HG03354 (cell line): ENCODE measurements at regions not wholly inside any gene's neighbourhood (a gene's known extent, or its start where the extent isn't known, plus 50 kb on each side); places are given as distances from the start of the nearest gene placed in this dataset.

Experiments used
- ATAC-seq: cut with Tn5 transposase; IDR thresholded peaks from one replicate; pipeline ENCODE4 v1.9.1; 2021; ENCODE audit warnings: mild to moderate bottlenecking; ENCODE audit not compliant: unreplicated experiment, poor library complexity, severe bottlenecking

GRCh38 chr1:57724535-57724934 is 300.7 kb upstream of the DAB1 start:
- ATAC-seq, result no peak

- ATAC-seq, result no peak
Measured at GRCh38 chr1:57722285-57722978, 298.6 kb upstream of the DAB1 start.

- no peak for ATAC-seq
Measured at GRCh38 chr1:57721001-57721400, 297.1 kb upstream of the DAB1 start.

- no peak for ATAC-seq
Measured at GRCh38 chr1:57719274-57719673, 295.4 kb upstream of the DAB1 start.

- no peak for ATAC-seq
Measured at GRCh38 chr1:57713501-57713900, 289.6 kb upstream of the DAB1 start.

GRCh38 chr1:57712846-57713245 is 289.0 kb upstream of the DAB1 start:
- ATAC-seq, result no peak

GRCh38 chr1:57711326-57711725 is 287.5 kb upstream of the DAB1 start:
- no peak for ATAC-seq

- ATAC-seq, result no peak
Measured at GRCh38 chr1:57707631-57708030, 283.8 kb upstream of the DAB1 start.

- no peak for ATAC-seq
Measured at GRCh38 chr1:57704811-57705210, 281.0 kb upstream of the DAB1 start.

GRCh38 chr1:57704231-57704630 is 280.4 kb upstream of the DAB1 start:
- no peak for ATAC-seq

- no peak for ATAC-seq
Measured at GRCh38 chr1:57696904-57697303, 273.0 kb upstream of the DAB1 start.

GRCh38 chr1:57696043-57696442 is 272.2 kb upstream of the DAB1 start:
- ATAC-seq, result no peak

GRCh38 chr1:57686306-57686705 is 262.4 kb upstream of the DAB1 start:
- ATAC-seq, result no peak

- no peak for ATAC-seq
Measured at GRCh38 chr1:57683037-57683942, 259.4 kb upstream of the DAB1 start.

- no peak for ATAC-seq
Measured at GRCh38 chr1:57678138-57678537, 254.3 kb upstream of the DAB1 start.

- no peak for ATAC-seq
Measured at GRCh38 chr1:57675776-57676175, 251.9 kb upstream of the DAB1 start.

GRCh38 chr1:57674801-57675200 is 250.9 kb upstream of the DAB1 start:
- ATAC-seq, result no peak

- no peak for ATAC-seq
Measured at GRCh38 chr1:57672346-57673140, 248.7 kb upstream of the DAB1 start.

- no peak for ATAC-seq
Measured at GRCh38 chr1:57671750-57672149, 247.9 kb upstream of the DAB1 start.

GRCh38 chr1:57659804-57660203 is 235.9 kb upstream of the DAB1 start:
- no peak for ATAC-seq
